ENCODE measurements at regions not wholly inside any gene's neighbourhood (a gene's known extent, or its start where the extent isn't known, plus 50 kb on each side); places are given as distances from the start of the nearest gene placed in this dataset.
"Not testable (repeated sequence)": the region's sequence is repeated elsewhere in the genome, so short reads cannot be mapped to it uniquely, and the experiment has no call there.

DNA sequence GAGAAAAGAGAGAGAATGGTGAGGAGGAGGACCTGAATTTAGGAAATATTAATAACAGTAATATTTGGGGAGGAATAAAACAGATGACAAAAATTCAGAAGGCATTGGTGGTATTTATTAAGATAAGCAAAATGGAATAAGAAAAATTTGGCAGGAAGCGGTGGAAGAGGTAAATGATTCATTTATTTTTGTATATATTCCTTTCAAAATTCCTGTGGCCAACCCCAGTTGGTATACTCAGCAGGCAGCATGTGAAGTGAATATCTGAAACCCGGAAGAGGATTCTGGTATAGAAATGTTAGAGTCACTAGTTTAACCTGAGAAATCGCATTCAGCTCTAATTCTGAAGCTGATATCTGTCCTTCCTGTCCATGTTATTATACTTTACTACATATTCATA is 792.0 kb downstream of the KCNJ2 start:
- no peak for DNase-seq

DNA sequence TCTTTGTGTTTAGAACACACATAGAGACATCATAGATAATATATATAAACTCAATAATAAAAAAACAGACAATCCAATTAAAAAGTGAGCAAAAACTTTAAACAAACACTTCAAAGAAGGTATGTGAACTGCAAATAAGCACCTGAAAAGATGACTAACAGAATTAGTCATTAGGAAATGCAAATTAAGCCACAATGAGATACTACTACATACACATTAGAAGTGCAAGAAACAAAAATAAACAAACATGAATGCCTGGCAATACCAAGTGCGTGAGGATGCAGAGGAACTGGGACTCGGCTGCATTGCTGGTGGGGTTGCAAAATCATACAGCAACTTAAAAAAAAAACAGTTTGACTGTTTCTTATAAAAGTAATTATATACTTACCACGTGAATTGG is 799.0 kb downstream of the KCNJ2 start:
- DNase-seq = no peak

DNA sequence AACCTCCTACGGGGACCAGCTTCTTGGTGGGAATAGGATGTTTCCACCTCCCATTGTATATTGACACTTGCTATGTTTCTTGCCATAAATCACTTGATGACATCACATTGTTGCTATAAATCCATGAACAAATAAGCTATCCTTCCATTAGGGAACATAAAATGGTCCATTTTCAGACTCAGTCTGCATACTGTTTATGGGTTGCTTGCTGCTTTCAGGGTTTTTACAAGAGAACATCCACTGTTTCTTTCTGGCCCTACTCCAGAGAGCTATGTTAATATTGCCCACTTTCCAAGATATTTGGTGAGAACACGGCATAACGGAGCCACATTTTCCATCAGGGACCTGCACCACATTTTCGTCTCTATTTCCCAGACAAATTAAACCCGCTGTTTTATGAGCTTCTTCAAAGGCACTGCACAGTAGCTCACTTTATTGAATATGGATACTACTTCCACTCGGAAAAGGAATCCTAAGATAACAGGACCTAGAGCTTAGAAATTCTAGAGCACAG is 800.2 kb downstream of the KCNJ2 start:
- no peak for DNase-seq

DNA sequence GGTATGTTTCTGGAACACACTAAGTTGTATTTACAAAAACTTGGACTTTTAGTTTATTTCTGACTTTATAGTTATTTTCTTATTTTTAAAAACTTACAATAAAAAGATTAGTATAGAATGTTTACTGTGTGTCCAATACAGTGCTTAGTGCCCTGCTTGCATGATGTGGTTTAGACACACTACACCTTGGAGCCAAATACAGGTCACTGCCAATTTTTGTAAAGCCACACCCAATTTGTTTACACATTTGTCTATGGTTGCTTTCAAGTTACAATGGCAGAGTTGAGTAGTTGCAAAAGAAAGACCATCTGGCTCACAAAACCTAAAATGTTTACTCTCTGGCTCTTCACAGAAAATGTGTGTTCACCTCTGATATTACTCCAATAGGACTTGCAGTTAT is 807.1 kb downstream of the KCNJ2 start:
- no peak for DNase-seq

DNA sequence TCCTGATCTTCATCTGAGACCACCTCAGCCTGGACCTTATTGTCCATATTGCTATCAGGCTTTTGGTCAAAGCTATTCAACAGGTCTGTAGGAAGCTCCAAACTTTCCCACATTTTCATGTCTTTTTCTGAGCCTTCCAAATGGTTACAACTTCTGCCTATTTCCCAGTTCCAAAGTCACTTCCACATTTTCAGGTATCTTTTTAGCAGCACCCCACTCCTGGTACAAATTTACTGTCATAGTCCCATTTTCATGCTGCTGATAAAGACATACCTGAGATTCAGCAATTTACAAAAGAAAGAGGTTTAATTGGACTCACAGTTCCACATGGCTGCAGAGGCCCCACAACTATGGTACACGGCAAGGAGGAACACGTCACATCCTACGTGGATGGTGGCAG is 815.5 kb downstream of the KCNJ2 start:
- DNase-seq = no peak

DNA sequence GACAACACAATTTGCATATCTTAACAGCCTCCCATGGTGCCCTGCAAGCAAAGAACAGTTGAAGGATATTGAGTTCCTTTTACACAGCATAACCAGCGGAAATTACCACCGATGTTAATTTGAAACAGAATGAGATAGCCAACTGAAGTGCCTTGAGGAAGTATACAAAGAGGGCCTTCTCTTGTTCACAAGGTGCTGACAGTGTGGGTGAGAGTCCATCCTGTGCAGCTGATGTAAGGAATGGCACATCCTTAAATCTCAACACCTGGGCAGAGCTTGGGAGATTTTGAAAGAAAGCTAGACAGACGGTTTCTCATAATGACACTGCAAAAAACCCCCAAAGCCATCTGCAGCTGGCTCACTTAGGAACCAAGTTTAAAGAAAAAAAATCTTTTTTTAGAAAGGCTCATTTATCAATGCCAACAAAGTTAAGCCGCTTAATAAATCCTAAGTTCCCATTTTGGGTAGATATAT is 818.6 kb downstream of the KCNJ2 start:
- peak; percentile 7 for DNase-seq

DNA sequence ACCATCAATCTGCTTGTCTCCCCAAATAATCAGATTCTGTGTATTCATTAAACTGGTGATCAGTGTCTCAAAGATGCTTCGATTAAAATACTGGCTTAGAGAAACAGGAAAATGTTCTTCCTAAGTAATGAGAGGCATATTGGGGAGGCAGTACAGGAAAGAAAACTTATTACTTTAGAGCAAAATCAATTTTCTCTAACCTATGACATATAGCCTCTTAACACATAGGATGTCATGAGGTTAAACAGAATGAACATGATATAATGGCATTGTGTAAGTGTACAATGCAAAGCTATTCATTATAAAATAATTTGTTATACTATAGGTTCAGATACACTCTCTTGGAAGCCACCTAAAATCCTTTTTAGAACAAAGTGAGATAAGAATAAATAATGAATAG is 819.3 kb downstream of the KCNJ2 start:
- DNase-seq = no peak

DNA sequence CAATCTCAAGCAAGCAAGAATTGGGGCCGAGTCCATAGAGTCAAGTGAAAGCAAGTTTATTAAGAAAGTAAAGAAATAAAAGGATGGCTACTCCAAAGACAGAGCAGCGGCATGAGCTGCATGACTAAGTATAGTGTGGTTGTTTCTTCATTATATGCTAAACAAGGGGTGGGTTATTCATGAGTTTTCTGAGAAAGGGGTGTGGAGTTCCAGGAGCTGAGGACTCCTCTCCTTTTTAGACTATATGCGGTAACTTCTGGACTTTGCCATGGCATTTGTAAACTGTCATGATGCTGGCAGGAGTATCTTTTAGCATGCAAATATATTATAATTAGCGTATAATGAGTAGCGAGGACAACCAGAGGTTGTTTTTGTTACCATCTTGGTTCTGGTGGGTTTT is 819.9 kb downstream of the KCNJ2 start:
- DNase-seq = no peak

DNA sequence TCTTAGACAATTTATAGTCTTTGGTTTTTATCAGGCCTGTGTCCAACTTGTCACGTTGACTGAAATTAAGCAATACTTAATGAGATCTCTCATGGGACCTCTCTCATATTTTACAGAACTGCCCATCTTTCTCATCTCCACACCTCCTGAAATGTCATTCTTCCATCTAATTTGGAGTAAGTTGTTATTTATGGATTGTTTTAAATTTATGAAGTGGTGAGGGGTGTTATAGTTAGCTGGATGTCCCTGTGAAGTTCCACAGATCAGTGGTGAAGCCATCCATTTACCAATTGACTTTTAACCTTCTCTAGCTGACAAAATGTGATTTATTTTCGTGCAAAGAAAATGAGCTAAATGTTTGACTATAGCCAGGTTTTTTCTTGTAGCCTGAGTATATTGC is 824.9 kb downstream of the KCNJ2 start:
- DNase-seq = no peak

DNA sequence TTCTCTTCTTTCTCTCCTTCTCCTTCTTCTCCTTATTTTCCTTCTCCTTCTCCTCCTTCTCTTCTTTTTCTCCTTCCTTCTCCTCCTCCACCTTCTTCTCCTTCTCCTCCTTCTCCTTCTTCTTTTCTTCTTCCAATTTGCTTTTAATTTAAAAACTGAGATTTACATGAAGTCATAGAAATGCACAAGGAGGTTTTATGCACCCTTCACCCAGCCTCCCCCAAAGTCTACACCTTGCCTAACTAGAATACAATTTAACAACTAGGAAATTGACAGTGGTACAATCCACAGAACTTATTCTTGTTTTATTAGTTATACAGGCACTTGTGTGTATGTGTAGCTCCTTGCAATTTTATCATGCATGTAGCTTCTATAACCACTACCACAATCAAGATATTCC is 826.7 kb downstream of the KCNJ2 start:
- DNase-seq = no peak

DNA sequence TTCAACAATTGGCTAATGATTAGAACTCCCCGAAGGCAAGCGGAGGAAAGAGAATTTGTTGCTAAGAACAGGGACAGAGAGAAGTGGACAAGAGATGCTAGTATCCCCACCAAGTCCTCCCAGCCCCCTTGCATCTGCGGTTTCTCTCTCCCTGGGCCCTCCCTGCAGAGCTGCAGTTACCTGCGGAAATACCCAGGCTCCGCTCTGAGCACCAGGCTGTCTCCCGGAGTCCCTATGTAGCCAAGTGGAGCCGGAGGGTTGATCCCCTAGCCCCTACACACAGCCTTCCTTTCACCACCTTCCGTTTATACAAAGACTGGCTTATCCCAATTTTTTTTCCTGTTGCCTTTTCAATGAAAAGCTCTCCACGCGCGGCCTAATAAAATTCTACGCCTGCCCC is 834.4 kb downstream of the KCNJ2 start:
- no peak for DNase-seq

DNA sequence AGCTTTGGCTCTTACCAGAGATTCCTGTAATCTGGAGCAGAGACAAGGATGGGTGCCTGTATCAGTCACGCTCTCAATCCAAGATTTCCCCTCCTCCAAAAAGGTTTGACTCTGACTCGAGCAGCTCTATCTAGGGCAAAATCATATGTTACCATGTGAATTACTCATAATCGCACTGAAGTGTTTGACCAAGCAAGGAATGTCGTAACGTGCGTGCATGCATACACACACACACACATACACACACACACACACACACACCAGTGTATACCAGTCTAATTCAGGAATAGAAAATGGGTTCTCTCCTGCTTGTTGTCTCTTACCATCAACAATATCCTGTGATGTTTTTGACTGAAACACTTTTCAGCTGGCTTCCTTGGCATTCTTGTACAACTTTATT is 835.1 kb downstream of the KCNJ2 start:
- no peak for DNase-seq

DNA sequence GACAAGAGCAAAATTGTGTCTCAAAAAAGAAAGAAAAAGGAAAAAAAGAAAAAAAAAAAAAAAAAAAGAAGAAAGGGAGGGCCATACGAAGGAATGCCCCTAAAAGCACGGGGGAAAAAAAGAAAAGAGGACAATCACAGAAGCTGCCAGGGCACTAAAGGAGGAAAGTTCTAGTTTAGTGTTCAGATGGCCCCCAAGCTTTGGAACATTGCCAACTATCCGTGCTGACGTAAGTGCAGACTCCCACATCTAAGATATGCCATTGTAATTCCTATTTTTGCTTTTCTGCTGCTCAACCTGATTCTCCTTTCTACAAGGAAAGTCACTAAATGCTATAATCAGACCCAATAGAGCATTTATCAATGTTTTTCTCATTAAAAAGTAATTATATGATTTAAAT is 842.1 kb downstream of the KCNJ2 start:
- DNase-seq = no peak

DNA sequence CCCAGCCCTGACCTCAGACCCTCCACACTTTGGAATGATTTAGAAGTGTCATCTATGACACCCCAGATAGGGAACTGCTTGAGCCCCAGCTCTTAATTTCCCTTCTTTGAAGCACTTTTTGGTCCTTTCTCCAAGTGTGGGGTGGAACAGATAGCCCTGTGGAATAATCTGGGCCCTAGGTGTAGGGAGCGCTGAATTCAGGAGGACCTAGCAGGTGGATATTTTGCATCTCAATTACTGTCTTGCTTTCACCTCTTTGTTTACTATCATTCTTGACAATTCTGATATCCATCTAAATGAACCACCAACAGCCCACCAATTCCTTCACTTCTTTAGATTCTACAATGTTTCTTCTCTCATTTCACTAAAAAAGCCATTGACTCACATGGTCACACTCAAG is 850.4 kb downstream of the KCNJ2 start:
- DNase-seq = no peak

DNA sequence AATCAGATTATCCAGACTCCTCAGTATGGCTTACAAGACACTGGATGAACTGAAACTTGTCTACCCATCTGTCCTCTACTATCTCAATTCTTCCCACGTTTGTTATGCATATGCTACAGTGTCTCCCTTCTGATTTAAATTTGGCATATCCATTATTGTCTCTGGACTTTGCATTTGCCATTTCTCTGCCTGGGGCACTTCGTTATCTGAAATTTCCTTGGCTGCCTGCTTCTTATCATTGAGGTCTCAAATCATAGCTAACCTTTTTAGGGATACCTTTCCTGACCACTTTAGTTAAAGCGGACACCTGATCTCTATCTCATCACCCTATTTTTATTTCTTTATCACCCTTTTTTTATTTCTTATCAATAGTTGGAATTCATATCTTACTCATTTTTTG is 853.4 kb downstream of the KCNJ2 start:
- no peak for DNase-seq

DNA sequence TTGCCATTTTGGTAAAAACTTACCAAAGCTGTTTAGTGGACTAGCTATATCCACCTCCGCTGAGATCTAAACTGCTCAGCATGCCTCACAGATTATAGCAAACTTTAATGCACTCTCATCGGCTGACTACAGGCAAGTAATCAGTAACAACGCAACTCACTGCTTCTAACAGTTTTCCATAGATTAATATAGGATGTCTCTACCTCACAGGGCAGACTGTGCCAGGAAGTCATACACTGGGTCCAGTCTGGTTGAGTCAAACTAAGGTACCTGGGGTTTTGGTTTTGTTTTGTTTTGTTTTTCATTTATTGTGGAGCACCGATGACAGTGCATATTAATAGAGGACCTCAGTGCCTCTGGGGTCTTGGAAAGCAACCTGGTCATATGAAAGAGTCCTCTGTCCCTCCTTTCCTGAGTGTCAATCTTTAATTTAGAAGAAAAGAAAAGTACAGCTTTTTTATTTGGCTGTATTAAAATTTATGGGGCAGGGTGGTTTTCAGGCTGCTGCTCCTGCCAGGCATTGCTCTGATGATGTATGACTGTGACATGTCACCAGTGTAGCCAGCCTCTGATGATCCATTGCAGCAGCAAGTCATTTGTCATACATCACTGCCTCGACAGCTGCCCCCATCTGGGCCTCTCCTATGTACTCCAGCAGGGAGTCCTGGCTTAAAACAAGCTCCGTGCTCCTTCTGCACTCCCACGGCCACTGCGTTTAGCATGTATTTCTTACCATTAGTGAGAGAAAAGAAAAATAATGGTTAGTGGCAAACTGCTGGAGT is 854.1 kb downstream of the KCNJ2 start:
- DNase-seq = no peak

DNA sequence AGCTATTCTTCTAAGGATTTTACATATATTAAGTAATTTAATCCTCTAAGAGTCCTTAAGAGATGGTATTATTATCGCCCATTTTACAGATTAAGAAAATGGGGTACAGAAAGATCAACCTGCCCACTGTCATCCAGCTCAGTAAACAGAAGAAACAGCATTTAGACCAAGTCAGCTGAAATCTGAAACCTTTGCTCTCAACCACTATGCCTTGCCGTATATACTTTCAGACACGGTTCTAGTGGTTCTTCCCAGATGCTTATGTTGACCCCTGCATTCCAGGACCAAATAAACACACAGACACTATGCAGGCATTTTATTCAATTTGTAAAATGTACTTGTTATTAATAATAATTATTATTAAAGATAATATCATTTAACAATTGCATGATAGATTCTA is 854.8 kb downstream of the KCNJ2 start:
- no peak for DNase-seq

DNA sequence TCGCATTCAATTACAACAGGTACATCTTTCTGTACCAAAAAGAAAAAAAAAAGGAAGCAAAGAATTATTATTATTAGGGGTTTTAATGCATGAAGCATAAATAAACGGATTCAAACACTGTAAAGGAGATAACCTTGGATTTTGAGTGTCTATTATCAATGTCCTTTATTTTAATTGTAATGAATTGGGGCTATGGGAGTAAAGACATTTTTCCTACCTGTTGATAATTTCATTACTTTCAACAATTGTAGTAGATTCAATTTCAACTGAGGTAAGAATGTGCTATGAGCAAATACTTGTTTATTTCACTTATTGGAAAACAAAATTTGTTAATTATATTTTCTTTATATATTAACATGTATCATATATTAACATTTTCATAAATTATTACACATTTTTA is 855.6 kb downstream of the KCNJ2 start:
- DNase-seq = no peak

DNA sequence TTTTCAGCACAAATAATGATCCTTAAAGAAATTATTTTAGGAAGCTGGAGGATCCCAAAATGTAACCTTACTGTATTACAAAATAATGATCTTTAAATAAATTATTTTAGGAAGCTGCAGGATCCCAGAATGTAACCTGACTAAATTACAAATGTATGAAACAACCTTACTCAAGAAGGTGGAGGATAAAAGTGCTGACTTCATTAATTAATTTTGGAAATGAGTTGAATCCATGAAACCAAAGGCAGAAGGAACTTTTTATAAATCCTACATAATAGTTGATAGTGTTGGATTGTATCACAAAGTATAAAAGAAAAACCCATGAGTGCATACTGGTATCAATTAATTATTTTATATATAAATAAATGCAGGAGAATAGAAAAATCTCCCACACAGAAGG is 859.9 kb downstream of the KCNJ2 start:
- no peak for DNase-seq

DNA sequence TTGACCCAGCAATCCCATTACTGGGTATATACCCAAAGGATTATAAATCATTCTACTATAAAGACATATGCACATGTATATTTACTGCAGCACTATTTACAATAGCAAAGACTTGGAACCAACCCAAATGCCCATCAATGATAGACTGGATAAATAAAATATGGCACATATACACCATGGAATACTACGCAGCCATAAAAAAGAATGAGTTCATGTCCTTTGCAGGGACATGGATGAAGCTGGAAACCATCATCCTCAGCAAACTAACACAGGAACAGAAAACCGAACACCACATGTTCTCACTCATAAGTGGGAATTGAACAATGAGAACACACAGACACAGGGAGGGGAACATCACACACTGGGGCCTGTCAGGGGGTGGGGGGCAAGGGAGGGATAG is 862.0 kb downstream of the KCNJ2 start:
- DNase-seq = not testable (repeated sequence)

DNA sequence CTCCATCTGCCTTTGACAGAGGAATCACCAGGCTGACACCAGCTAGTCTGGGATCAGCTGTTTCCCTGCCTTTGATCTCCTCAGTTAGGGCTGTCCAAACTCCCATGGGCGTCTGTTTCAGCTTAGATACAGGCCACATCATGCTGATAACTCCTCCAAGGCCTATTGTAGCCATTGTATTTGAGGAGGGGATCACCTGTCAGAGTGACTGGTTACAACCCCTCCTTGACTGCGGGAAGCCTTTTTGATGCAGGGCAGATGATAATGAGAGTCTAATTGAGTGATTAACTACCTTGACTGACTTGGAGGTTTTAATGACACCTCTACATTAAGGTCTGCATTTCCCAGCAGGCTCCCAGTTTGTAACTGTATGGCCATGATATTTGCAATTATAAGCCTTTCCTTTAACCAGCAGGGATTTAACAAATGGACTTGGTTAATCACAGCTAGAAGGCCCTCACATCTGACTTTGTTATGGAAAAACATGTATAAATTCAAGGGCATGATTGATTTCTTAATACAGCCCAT is 863.5 kb downstream of the KCNJ2 start:
- DNase-seq = no peak

DNA sequence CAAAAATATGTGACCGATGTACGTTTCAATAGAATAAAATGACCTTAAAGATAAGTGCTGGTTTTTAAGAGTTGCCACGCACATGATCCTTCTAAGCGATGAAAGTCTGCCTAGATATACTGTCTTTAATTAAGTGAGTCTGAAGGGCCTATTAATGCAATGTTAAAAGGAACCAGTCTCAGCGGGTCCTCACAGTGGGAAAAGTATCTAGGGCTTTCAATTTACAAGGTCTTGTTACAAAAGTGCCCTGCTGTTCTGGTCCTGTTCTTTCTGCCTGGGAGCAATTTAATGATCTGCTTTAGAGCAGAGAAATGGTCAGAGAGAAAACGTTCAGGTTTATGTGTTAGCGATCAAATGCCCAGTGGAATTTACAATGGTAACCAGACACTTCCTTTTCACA is 864.0 kb downstream of the KCNJ2 start:
- DNase-seq = no peak

DNA sequence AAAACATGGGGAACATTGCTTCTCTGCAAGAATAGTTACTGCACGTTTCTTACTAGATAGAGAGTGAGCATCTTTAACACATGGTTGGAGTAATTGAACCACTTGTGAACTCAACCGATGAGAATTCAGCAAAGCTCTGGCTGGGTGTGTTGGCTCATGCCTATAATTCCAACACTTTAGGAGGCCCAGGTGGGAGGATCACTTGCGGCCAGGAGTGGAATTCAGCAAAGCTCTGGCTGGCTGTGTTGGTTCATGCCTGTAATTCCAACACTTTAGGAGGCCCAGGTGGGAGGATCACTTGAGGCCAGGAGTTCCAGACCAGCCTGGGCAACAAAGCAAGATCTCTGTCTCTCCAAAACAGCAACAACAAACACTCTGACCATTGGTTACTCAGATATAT is 865.9 kb downstream of the KCNJ2 start:
- no peak for DNase-seq

DNA sequence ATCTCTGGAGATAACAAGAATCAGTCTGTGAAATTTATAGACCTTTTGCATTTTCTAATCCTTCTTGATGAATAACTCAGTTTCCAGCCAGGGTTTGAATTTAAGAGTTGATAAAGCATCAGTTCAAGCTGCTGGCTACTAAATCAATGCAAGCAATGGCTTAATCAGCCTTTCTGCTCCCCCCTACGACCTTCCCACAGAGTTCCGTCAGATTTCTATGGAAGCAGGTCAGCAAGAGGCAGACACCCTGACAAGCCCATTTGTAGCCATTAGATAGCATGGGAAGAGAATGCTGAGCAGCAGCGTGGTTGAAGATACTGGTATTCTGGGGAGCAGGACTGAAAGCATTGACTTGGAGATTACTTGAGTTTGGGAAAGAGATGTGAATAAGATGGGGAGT is 868.1 kb downstream of the KCNJ2 start:
- DNase-seq = no peak

DNA sequence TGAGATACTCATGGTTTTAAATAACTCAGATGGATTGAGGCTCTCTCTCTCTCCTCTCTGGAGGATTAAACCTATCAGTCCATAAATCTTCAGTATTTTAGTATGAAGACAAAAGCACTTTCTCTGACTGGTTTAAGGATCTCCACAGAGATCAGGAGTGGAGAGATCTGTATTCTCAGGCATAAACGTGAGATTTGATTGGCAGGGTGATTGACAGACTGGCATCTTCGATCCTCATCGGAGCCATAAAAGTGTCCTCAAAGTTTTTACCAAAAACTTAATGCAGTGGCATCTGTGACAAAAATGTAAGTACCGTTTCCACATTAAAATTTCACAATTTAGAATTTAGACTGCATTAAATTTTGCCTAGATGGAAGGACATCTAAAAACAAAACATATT is 870.1 kb downstream of the KCNJ2 start:
- DNase-seq = no peak

Measured in hematopoietic multipotent progenitor cell treated with erythropoietin and hydrocortisone succinate and interleukin-3 and kit ligand, for 6 days (in vitro differentiated cells).